Fibroblast of lung (primary cell): ENCODE measurements at regions not wholly inside any gene's neighbourhood (a gene's known extent, or its start where the extent isn't known, plus 50 kb on each side); places are given as distances from the start of the nearest gene placed in this dataset.

Experiments used
- EZH2 ChIP-seq: IDR thresholded peaks from 2 replicates; pipeline ENCODE4 v1.5.1; 2012; ENCODE audit warnings: low read length, control low read depth, mild to moderate bottlenecking; ENCODE audit errors: missing control alignments
- TF ChIP-seq, protein P1 (sequence below), 2 donors: IDR thresholded peaks in 1 of 2; conservative IDR thresholded peaks in 1 of 2; 1 replicate in 1 of 2; 2 replicates in 1 of 2; pipeline ENCODE4 v1.5.1; 2011 to 2012; ENCODE audit warnings: low read length in 2 of 2, control low read depth in 1 of 2, inconsistent platforms in 1 of 2, low read depth in 1 of 2, mild to moderate bottlenecking in 1 of 2

DNA sequence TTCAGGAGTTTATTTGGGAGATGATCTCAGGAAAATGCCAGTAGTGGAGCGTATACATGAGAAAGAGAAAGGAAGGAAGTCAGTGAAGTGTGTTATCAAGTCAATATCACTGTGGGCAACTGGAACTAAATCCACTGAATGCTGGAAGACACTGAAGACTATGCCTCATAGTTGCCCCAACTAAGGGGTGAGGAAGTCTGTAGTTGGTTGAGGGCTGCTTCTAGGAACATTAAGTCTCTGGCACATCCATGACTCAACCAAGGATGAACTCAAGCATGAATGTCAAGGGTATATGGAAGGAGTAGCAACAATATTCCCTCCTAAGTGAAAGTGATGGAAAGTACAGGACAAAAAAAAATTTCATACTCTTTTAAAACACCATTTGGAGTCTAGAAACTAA is 167.9 kb downstream of the MAGEB17 start:
- TF ChIP-seq, protein P1, sequence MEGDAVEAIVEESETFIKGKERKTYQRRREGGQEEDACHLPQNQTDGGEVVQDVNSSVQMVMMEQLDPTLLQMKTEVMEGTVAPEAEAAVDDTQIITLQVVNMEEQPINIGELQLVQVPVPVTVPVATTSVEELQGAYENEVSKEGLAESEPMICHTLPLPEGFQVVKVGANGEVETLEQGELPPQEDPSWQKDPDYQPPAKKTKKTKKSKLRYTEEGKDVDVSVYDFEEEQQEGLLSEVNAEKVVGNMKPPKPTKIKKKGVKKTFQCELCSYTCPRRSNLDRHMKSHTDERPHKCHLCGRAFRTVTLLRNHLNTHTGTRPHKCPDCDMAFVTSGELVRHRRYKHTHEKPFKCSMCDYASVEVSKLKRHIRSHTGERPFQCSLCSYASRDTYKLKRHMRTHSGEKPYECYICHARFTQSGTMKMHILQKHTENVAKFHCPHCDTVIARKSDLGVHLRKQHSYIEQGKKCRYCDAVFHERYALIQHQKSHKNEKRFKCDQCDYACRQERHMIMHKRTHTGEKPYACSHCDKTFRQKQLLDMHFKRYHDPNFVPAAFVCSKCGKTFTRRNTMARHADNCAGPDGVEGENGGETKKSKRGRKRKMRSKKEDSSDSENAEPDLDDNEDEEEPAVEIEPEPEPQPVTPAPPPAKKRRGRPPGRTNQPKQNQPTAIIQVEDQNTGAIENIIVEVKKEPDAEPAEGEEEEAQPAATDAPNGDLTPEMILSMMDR (conservative IDR thresholded peaks at IDR 0.05 in 1 of 2, IDR thresholded peaks at IDR 0.05 in 1 of 2; ENCODE audit: low read depth in 1 of 2, low read length in 2 of 2), result no peak
- TF ChIP-seq EZH2, result no peak
